Pulmonary artery endothelial cell (primary cell): ENCODE measurements at regions not wholly inside any gene's neighbourhood (a gene's known extent, or its start where the extent isn't known, plus 50 kb on each side); places are given as distances from the start of the nearest gene placed in this dataset.

Source experiments
- DNase-seq: peaks from one replicate; pipeline ENCODE4 v3.0.0-alpha.2; 2011; ENCODE audit warnings: low read depth, low spot score

- DNase-seq = no peak
Measured at GRCh38 chr3:72331076-72331475, 517.2 kb downstream of the SHQ1 start.

GRCh38 chr3:72329354-72329753 is 518.9 kb downstream of the SHQ1 start:
- no peak for DNase-seq

- DNase-seq = no peak
Measured at GRCh38 chr3:72328755-72329277, 519.4 kb downstream of the SHQ1 start.

GRCh38 chr3:72327008-72327407 is 521.2 kb downstream of the SHQ1 start:
- no peak for DNase-seq

- DNase-seq = no peak
Measured at GRCh38 chr3:72324253-72324811, 523.9 kb downstream of the SHQ1 start.

- no peak for DNase-seq
Measured at GRCh38 chr3:72323773-72324172, 524.5 kb downstream of the SHQ1 start.

- DNase-seq = no peak
Measured at GRCh38 chr3:72322264-72322976, 525.8 kb downstream of the SHQ1 start.

- no peak for DNase-seq
Measured at GRCh38 chr3:72320955-72321303, 527.3 kb downstream of the SHQ1 start.

- no peak for DNase-seq
Measured at GRCh38 chr3:72320095-72320954, 527.9 kb downstream of the SHQ1 start.

- no peak for DNase-seq
Measured at GRCh38 chr3:72319194-72320094, 528.8 kb downstream of the SHQ1 start.

- no peak for DNase-seq
Measured at GRCh38 chr3:72318504-72319193, 529.6 kb downstream of the SHQ1 start.

- no peak for DNase-seq
Measured at GRCh38 chr3:72317491-72317890, 530.8 kb downstream of the SHQ1 start.

- no peak for DNase-seq
Measured at GRCh38 chr3:72316501-72317279, 531.6 kb downstream of the SHQ1 start.

GRCh38 chr3:72313308-72313707 is 528.4 kb upstream of the PROK2 start:
- no peak for DNase-seq

GRCh38 chr3:72312339-72312738 is 527.4 kb upstream of the PROK2 start:
- no peak for DNase-seq

- no peak for DNase-seq
Measured at GRCh38 chr3:72311425-72311824, 526.5 kb upstream of the PROK2 start.

- DNase-seq = peak; percentile 76
Measured at GRCh38 chr3:72310419-72311380, 525.8 kb upstream of the PROK2 start.

GRCh38 chr3:72309661-72310418 is 524.9 kb upstream of the PROK2 start:
- DNase-seq = no peak
